Stimulated activated CD4-positive, alpha-beta T cell treated with anti-CD3 and anti-CD28 coated beads, Interleukin-12 subunit alpha, Interleukin-12 subunit beta, amount 100 ng/mL, for 48 hours (primary cell): ENCODE measurements at regions not wholly inside any gene's neighbourhood (a gene's known extent, or its start where the extent isn't known, plus 50 kb on each side); places are given as distances from the start of the nearest gene placed in this dataset.

Experiments
- DNase-seq, 3 donors: peaks; one replicate each; pipeline ENCODE4 v3.0.0-alpha.2; 2020; ENCODE audit warnings: low read depth in 2 of 3, low spot score in 1 of 3

DNA sequence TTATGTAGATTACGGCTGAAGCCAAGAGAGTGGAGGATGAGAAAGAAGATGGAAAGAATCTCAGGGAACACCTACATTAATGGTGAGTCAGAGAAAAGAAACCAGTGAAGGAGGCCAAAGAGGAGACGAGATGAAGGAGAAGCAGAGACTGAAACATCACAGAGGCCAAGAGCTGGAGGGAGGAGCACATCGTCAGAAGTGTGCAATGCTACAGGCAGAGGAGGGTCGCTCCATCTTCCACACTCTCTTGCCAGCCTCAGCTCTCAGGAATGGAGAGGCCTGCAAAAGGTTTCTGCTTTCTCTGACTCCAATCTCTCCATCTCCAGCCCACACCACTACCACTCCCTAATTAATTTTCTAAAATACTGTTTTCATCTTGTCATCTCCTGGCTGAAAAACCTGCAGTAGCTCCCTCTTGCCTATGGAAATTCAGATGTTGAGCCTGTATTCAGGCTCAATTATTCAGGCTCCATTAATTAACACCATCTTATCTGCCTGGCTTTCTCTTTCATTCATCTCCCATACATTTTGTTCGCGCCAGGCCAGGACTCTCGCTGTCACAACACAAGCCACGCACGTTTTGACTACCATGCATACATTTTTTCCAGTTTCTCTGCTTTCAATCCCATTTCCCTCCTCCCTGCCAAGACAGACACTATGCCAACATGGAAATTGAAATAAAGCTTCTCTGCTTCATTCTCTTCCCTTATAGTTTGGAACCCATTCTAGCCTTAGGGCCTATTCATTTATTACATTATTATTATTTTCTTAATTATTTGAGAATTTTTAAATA, 165.8 kb downstream of the INHBA start:
- no peak for DNase-seq

DNA sequence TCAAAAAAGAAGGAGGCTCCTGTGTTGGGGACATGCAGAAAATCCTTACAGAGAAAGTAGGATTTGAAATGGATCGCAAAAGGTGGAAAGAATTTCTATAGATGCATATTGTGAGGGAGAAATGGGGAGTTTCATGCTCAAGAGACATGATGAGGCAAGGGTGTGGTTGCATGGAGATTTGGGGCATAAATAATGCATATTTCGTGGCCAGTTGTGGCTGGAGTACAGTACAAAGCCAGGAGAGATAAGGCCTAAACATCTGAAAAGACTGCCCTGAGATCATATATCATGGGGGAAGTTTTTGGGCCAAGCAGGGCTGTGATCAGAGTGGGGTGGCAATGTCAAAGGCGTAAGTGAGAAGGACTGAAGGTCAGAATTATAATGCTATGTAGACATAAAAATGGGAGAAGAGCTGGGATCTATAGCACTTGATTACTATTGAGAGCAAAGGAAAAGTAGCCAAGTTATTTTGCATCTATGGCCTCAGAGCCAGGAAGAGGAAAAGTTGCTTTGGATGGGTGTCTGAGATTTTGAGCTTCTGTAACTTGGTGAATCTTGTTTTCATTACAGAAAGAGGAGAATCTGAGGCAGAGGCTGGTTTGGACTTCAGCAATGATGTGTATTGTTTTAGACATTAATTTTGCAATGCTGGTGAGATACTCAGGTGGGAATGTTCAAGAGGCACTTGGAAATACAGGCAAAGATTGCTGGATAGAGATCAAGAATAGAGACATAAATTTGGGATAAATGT, 166.6 kb downstream of the INHBA start:
- no peak for DNase-seq

DNA sequence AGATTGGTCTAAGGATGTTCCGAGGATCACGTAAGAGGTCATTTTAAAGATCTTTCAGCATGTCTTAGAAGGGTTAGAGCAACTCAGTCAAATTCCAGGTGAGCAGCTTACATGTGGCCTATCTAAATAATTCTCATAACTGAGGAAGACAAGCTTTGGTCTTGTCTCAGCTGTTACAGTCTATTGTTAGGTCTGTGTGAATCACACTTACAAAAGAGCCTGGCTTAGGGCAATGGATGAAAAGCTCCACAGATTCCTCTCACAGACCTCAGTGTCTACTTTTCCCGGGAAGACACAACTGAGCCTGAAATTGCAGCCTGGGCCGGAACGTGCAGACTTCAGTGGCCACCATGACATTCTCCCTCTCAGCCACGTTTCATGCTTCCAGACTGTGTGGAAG, 173.1 kb downstream of the INHBA start:
- DNase-seq: no peak

DNA sequence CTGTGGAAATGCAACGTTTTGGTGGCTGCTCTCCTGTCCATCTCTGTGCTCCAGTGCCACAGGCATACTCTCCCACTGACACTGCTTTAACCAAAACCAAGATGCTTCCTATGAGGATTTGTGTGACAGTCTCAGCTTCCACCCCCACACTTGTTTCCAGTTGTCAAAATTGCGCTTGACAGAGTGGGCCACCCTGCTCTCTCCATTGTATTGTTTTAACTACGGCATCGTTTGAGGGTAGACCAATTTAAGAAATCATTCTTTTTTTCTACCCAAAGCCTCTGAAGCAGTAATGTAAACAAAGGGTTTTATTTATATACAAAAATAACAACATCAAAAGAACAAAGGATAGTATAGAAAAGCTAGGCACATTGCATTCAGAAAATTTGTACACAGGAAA, 178.0 kb downstream of the INHBA start:
- no peak for DNase-seq

DNA sequence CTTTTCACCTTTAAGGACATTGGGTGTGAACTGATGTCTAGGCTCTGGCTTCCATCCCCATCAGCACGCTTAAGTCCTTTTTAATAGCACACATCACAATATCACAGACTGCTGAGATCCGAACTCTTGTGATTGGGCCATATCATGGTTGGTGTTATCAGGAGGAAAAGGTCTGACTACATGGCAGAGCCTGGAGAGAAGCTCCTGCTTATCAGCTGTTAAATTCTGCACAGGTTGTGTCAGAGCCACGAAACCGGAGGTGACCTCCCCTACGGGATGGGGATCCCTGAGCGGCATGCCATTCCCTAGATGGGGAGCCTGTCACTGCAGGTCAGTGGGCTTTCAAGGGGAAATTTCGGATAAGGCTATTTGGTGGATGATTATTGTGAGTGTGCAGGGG, 182.4 kb downstream of the INHBA start:
- no peak for DNase-seq

DNA sequence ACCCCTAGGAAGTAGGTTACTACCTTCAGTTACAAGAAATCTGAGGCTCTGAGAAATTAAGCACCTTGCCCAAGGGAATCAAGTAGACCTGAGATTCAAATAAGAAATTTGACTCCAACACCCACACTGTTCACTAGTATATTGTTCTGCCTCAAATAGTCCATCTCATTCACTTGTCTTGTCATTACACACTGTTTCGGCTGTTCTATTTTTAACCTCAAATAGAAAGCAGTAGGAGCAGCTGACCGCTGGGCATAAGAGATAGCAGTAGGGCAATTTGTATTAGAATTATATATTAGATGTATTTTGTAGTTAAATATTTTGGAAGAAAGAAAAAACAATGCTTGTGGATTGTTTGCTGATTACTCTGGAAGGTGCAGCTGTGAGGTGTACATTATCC, 185.1 kb downstream of the INHBA start:
- no peak for DNase-seq

DNA sequence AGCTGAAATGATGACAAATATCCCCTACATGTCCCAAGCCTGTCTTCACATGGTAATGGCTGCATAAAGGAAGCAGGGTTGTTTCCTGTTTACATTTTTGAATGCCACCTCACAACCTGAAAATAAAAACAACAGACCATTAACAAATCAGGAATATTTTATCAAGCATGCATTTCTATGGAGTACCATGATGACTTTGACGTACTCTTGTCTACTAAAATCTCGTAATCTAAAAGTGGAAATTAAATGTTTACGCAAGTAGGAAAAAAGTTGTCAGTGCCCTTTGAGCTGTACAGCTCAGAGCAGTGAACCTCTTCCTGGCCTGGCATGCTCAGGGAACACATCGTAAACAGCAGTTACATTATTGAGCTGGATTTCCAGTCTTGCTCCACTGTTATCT, 194.1 kb downstream of the INHBA start:
- DNase-seq: no peak

DNA sequence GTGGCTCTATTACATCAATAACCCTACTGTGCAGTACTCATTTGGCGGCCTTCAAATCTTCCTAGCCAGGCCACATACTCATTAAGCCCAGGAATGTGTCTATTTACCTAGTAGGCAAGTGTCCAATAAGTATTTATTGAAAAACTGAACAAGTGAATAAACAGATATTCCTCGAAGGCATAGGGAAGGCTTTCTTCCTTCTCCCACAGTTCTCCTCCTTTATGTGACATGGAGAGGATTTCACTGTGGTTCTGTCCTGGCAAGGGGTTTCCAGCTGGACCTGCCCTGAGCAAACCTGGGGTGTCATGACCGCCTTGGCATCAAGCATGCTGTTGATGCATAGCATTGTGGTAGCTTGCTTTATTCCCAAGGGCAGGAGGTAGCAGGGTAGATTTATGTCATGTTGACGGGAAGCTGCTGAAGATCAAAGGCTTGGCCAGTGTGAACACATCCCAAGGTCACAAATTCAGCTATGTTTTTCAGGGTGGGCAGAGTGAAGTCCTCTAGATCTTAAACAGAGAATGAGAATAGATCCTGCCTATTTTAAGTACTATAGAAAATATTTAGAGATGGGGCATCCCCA, 195.1 kb downstream of the INHBA start:
- DNase-seq: no peak

DNA sequence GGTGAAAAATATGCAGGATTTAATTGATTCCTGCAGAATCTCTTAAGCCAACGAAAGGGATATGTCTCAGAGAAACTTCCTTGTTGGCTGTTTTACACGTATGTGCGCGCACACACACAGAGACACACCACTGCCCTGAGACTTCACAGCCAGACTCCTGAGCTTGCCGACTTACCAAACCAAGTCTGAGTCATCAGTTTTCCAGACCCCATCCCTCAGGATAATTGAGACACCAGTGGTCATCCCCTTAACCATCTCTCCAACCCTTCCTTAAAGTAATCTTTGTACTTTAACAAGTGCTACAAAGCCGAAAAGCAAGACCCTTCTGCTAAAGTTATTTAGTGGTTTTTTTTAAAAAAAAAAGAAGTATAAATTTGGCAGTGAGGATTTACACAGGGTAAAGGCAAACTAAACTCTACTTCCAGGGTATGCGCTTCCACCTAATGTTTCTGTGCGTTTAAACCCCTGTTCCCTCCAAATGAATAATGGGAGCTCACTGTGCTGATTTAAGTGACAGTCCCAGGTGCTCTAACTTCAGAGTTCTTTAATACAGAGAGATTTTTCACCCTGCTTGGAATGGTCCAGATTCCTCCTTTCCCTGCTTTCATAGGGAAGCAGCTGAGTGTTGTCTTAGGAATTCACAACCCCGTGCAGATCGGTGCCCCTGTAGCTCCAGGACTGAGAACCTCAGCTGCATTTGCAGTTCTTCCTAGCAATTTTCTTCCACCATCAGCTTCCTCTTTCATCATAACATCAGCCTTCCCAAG, 198.5 kb downstream of the INHBA start:
- no peak for DNase-seq

DNA sequence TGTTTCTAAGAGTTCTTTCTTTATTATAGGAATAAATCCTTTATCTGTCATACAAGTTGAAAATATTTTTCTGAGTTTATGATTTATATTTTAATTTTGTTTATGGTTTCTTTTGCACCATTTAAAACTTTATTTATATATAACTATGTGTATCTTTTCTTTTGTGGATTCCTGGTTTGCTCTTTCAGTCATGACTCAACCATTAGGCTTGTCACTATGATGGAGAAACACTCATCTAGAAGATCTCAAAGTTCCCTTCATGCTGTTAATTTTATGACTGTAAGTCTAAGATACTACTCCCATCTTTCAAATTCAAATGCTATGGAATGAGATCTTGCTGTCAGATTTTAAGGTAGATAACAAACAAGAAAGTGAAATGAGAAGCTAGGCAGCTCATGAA, 199.5 kb downstream of the INHBA start:
- DNase-seq: no peak

DNA sequence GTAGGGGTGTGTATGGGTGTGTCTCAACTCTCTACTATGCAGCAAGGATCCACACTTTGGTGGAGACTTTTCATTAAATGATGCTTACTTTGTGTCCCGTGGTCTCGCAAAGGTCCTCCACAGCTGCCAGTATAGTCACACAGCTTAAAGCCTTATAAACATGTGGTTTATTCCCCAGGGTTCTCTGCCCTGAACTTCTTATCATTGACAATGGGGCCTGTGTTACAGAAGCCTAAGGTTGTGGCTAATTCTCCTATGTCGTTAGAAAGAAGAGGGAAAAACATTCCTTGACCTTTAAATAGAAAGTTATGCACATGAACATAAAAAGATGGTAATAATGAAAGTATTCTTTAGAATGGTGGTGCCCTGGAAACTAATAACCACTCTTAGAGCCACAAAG, 201.4 kb downstream of the INHBA start:
- no peak for DNase-seq

DNA sequence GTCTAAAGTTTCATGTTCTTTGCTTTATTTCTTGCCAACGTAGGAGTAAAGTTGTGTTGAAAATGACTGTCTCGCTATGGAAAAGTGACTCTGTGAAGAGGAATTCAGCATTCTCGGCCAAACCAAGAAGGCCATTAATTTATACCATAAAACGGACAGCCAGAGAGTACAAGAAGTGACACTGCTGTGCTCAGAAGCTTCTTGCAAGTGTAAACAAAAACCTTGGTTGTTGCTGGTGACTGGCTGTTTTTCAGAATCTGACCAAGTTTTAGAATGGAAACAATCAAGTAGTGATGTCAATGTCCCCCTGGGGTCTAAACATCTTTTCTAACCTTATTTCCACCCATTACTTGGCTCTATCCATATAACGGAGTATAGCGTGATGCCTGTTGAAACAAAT, 201.9 kb downstream of the INHBA start:
- DNase-seq: no peak

DNA sequence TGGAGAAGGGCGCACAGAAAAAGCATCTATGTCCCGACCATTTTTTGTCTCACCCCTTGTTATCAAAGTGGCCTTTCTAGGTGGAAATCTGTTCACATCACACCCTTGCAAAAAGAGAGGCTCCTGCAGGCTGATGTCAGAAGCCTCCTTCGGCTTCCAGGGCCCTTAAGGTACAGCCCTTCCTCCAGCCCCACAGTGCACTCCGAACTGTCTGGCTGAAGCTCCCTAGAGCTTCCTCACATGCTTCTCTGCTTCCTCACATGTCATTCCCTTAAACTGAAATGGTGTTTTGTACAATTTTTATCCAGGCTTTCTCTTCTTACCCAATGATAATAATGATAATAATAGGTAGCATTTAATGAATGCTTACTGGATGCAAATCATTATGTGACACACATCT, 210.3 kb downstream of the INHBA start:
- no peak for DNase-seq

DNA sequence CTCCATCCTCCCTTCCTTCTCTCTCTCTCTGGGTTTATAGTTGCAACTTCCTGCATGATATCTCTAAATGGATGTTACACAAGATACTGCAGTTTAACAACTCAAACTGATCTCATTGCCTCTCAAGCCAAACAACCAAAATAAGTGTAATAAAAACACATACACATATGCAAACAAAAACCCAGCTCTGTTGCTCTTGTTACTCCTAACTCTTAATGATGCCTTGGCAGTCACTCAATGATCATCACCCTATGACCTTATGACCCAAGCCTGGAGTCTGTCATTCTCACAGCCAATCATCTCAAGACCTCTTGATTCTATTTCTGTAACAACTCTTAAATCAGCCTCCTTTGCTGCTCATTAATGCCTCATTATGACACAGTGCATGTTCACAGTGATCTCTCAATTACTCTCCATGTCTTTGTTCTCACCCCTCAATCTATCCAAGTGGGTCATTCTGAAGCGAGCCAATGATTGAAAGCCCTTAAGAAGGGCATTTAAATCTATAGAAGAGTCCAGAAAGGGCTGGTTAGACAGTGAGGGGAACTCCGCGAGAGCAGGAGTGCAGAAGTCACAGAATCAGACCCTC, 210.9 kb downstream of the INHBA start:
- DNase-seq: no peak

DNA sequence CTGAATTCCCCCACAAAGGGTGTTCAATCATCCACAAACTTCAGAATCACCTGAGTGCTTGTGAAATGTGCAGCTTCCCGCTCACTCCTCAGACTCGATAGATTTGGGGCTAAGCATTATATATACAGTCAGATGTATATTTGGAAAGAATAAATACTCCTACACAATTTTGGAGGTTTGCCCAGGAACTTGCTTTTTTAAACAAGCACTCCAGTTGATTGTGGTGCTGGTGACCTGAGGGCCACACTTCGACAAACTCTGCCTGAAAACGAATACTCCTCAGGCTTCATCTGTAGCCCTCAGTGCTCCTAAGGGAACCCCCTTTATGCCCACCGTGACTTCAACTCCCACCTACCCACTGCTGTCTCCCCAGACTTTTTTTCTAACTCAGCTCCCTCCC, 211.6 kb downstream of the INHBA start:
- DNase-seq: no peak

DNA sequence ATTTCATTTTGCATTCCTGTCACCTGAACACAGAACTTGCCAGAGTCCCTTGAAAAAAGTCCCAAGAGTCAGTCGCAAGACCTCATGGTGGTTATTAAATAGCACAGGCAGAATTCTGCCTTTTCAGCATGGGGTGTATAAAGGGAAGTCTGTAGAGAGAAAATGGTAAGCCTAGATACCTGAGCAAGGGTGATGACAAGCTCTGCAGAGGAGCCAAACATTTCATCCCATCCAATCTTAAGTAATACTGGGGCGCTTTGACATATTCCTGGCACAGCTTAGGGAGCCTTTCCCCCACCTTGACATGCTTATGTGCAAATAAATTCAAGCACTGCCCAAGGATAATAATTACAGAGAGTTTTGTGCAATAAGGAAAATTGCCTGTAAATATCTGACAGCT, 213.0 kb downstream of the INHBA start:
- no peak for DNase-seq

DNA sequence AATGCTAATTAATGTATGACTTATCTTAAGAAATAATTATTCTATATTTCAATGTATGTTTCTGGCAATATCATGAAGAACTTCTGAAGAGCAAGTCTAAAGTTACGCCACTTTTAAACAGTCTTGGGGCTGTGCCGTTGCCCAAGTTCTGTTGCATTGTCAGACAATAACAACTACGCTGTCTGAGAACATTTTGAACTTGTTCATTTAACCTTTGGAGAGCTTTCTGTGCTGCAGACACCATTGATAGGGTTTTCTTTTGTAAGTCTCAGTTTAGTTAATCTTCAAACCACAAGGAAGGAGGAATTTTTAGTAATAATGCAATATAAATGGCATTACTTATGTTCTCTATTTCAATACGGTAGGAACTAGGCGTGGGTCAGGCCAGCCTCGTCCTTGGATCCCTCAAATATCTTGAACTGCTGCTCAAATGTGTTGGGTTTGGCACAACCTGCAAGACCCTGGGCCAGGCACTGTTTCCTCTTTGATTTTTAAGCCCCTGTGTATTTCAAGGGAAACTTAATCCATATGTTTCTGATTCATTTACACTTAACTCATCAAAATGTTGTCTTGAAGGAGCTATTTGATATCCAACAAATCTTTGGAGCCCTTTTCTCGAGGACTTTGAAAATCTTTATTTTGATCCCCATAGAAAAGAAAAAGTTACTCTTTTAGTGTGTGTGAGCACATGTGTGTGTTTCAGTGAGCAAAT, 215.5 kb downstream of the INHBA start:
- DNase-seq: no peak

DNA sequence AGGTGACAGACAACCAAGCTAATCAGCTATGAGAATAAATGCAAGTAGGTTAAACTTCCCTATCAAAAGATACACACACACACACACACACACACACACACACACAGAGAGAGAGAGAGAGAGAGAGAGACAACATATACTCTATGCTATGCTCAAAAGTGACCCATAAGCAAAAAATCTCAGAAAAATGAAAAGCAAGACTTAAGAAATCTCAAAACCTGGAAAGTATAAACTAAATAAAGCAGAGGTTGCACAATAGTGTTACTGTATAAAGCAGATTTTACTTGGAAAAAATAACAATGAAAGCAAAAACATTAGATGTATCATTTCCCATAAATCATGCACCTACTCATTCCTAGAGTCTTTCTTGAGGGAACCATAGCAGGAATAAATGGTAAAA, 221.5 kb downstream of the INHBA start:
- no peak for DNase-seq

DNA sequence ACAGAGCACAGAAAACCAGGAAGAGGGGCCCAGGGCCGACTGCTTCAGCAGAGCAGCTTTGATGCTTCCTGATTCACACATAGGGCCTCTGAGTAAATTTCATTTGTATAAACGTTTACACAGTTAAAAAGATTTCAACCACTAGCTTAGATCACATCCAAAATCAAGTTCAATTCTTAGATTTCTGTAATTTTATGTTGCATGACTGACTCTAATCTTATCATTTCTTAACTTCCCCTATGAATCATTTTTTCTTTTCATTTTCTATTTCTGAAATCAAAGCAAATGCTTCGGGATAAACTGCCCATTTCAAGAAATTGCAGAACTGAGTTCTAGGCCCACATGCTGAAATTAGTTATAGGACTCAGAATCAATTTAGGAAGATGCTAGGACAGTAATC, 224.7 kb downstream of the INHBA start:
- DNase-seq: no peak

DNA sequence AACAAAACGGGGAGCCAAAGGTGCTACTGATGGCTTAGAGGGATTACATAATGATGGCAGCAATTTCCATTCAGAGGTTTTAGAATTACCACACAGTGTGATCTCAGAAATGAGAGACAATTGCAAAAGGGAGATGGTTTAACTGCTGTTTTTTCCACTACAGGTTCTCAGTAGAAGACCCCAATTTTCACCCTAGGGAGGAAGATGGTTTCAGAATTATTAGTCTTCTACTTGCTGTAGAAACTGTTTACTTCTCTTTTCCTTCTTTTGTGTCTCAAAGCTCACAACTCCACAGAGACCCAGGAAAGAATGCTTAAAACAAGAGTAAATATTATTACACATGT, 226.5 kb downstream of the INHBA start:
- DNase-seq: no peak
